NOMO-1 (cell line): ENCODE measurements at regions not wholly inside any gene's neighbourhood (a gene's known extent, or its start where the extent isn't known, plus 50 kb on each side); places are given as distances from the start of the nearest gene placed in this dataset.

Source experiments
- DNase-seq, 2 experiments: peaks; one replicate each; lab custom pipeline; 2025; ENCODE audit not compliant: unreplicated experiment in 2 of 2; lab: John Stamatoyannopoulos, UW

DNA sequence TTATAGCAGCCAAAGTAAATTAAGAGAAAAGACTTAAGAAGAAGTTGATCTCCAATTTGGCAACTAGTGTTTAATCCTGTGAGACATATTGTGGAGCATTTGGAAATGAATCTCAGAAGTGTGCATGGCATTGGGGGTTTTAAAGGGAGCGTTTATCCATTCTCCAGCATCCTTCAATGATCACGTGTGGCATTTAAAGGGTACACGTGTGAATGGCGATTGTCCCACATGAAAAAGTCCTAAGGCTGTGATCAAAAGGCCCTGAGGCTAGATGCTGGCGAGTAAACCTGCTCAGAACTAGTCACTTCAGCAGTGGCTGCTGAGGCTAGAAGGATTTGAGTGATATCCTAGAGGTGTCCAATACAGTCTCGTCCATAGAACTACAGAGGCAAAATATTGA, 315.6 kb upstream of the CDH9 start:
- no peak for DNase-seq

- no peak for DNase-seq
These were observed 315.2 kb upstream of the CDH9 start for GRCh38 chr5:27353540-27353939.

- no peak for DNase-seq
These were observed 303.0 kb upstream of the CDH9 start for GRCh38 chr5:27341342-27341741.

- no peak for DNase-seq
These were observed 298.4 kb upstream of the CDH9 start for GRCh38 chr5:27336817-27337216.

- DNase-seq: no peak
These were observed 290.1 kb upstream of the CDH9 start for GRCh38 chr5:27328480-27328879.

DNA sequence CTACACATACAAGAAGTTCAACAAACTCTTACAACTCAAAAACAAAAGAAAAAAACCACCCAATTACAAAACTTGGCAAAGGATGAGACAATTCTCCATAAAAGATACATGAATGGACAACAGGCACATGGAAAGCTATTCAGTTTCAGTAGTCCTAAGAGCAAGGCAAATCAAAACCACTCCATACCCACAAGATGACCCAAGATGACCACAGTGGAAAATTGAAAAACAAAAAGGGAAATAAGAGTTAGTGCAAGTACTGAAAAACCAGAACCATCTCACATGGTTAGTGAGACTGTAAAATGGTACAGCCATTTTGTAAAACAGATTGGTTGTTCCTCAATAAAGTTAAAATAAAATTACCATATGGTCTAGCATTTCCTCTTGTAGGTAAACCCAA, 287.1 kb upstream of the CDH9 start:
- peak; percentile 18 to 72 for DNase-seq

- no peak for DNase-seq
These were observed 280.3 kb upstream of the CDH9 start for GRCh38 chr5:27318701-27319100.

DNA sequence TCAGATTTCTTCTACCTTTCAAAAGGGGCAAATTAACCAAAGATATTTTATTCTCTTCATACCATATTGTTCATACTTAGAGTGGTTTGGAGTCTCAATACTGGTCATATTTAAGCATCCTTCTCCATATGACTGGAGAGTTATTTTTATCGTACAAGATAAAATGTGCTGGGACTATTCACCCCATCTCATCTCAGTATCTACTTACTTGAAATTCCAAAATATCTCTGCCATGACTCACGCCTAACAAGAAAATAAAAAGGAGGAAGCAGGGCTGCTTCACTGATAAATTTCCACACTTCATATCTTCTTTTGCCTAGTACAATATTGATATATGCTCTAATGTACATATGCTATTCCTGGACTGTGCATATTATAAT, 277.9 kb upstream of the CDH9 start:
- no peak for DNase-seq

GRCh38 chr5:27315363-27316270, 277.2 kb upstream of the CDH9 start:
- peak in 1 of 2 experiments; percentile 21 for DNase-seq

DNA sequence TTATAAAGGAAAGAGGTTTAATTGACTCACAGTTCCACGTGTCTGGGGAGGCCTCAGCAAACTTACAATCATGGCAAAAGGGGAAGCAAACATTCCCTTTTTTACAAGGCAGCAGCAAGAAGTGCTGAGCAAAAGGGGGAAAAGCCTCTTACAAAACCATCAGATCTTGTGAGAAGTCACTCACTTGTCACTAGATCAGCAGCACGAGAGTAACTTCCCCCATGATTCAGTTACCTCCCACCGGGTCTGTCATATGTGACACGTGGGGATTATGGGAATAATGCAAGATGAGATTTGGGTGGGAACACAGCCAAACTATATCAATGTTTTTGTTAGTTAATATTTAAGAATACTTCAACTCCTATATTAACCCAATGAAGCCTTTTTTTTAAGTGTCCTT, 275.2 kb upstream of the CDH9 start:
- DNase-seq: peak; percentile 8 to 36

GRCh38 chr5:27312291-27312893, 274.0 kb upstream of the CDH9 start:
- DNase-seq: no peak

- DNase-seq: no peak
These were observed 273.2 kb upstream of the CDH9 start for GRCh38 chr5:27311544-27311943.

DNA sequence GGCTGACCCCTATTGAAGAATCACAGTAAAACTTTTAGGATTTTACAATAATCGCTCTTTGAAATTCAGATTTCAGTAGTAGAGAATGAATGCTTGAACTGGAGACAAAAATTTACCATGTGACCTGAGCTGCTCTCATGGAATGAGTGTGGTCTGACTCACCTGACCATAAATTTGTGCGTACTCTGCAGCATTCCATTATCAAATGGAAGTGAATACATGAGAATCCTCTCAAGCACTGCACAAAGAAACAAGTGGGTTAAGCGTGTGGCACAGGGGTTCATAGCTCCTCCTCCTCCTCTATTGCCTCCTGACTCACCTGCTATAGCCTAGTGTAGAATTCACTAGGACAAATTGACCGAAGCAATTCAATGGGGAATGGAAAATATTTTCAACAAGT, 269.8 kb upstream of the CDH9 start:
- DNase-seq: no peak

DNA sequence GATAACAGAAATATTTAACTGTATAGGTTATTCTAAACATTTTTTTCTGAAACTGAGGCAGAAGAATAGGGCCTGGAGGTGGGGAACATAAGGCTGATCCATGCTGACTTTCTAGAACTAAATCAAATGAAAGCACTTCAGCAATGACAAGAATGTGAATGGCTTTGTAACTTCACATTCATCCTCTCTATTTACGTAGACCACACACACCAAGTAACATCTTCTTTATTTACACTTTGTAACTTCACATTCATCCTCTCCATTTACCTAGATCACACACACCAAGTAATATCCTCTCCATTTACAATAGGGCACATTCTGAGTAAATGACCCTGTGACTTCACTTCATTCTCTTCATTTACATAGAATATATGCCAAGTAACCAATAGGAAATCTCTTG, 251.8 kb upstream of the CDH9 start:
- no peak for DNase-seq

- DNase-seq: no peak
These were observed 237.7 kb upstream of the CDH9 start for GRCh38 chr5:27276119-27276518.

DNA sequence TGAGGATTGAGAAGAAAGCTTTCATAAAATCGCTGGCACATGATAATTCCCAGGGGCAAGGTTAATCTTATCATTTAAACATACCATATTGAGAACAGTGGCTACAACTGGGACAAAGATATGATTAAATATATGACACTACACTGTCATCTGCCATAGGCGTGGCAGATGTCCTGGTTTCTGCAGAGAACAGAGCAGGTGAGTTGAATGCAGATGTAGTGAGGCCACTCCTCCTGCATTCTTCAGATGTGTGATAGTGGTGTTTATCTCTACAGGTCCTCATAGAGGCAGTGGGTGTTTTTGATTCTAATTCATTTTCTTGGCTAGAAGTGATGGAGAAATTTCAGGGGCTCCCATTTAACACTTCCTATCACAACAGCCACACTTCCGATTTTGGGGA, 237.0 kb upstream of the CDH9 start:
- DNase-seq: no peak

- no peak for DNase-seq
These were observed 231.4 kb upstream of the CDH9 start for GRCh38 chr5:27269766-27270165.

DNA sequence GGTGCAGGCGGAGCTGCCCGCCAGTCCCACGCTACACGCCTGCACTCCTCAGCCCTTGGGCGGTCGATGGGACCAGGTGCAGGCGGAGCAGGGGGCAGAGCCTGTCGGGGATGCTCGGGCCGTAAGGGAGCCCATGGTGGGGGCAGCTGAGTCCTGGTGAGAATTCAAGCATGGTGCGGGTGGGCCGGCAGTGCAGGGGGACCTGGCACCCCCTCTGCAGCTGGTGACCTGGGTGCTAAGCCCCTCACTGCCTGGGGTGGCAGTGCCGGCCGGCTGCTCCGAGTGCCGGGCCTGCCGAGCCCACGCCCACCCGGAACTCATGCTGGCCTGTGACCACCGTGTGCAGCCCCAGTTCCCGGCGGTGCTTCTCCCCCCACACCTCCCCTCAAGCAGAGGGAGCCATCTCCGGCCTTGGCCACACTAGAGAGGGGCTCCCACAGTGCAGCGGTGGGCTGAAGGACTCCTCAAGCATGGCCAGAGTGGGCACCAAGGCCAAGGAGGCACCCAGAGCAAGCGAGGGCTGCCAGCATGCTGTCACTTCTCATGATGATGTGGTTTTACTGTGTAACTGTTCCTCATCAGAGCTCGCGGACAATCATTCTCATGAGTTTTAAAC, 228.9 kb upstream of the CDH9 start:
- no peak for DNase-seq

DNA sequence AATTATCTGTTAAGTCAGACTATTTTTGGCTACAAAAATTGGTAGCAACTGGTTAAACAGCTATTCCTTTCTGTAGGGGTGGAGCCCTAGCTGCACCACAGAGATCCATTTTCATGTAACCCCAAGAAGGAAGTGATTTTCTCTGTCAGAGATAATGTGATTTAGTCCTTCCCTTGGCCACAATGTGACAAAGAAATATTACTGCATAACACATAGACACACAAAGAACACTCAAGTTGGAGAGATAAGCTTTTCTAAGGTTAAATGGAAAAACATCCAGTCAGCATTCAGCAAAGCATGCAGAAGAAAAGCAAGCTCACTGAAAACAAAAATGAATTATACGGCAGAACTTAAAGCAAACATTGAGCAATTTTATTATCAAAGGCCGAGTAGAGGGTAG, 227.8 kb upstream of the CDH9 start:
- DNase-seq: peak; percentile 95 to 100

GRCh38 chr5:27257696-27258095, 219.3 kb upstream of the CDH9 start:
- no peak for DNase-seq

DNA sequence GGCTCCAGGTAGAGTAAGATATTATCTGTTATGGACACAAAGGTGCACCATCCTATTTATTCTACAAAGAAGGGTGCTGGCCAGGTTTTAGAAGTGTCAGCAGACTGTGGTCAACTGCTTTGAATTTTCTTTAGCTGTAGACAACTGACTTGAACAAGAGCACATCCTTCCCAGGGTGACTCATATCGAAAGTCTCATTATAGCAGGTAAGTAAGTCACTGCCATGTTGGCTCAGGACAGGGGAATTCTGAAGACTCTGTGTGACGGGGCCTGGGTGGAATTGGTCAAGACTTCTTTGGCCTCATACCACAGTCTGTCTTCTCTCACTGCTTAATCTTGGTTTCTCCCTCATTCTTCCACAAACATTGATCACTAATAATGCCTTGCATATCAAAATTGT, 214.5 kb upstream of the CDH9 start:
- DNase-seq: no peak

GRCh38 chr5:27242258-27242626, 203.9 kb upstream of the CDH9 start:
- peak; percentile 68 to 94 for DNase-seq
